Fibroblast of skin of abdomen (primary cell): ENCODE measurements at regions not wholly inside any gene's neighbourhood (a gene's known extent, or its start where the extent isn't known, plus 50 kb on each side); places are given as distances from the start of the nearest gene placed in this dataset.

Experiments
- DNase-seq: peaks from one replicate; pipeline ENCODE4 v3.0.0-alpha.2; 2013

DNA sequence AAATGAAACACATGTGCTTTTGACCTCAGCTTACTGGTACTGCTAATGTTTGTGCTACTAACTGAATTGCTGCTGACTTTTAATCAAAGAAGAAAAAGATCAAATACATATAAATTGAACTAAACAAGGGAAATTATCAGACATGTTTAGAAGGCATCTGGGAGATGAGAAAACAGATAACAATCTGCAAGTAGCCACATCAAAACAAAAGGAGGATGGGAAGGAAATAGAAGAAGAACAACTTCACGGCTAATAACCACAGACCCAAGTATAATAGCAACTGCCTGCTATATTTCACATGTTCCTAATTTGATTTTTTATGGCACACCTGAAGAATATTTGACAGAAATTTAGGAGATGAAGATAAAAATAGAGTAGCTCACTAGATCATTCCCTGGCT, 542.6 kb upstream of the SYT4 start:
- no peak for DNase-seq

DNA sequence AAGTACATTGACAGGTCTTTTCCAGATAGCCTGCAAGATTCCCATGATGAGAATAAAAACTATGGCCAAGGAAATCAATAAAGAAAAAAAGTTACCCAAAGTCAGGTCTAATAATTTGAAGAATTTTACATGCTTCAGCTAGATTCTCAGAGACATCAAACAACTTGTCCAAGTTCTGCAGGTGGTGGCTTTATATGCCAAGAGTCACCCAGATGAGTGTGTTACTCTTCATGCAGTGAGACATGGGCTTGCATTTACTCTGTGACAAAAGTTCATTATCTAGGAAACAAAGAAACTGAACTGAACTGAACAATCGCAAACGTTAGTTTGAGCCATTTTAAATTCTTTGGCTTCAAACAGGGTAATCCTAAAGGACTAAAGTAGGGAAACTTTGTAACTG, 548.5 kb upstream of the SYT4 start:
- no peak for DNase-seq

DNA sequence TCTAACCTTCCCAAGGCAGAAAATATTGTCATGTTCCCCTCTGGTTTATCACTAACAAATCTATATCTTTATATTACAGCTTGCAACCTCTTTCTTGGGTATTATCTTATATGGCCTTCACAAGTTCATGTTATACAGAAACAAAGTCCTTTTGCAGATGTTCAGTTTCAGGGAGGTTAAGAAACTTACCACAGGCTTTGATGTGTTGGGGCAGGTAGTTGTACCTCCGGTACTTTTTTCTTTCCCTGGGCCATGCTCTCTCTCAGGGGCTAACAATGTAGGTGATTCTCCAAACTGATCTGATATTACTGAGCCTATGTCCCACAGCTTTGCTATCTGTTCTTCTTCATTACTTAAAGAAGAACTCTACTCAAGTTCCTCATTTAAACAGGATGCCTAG, 548.9 kb upstream of the SYT4 start:
- no peak for DNase-seq

DNA sequence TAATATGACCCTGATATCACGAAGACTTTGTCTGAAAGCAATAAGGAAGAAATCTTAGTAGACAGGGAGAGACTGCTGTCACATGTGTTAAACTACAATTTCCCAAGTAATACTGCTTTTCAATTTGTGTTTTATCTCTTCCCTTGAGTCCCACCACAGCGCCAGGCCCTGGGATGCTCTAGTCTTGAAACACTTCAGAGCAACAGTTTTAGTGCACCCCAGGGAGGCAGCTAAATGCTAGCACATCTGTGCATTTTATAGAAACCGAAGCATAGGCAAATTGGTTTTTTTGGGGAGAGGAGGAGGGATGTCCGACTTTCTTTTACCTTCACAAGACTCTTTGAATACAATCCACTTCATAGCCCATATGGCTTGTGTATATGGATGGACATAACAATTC, 550.0 kb upstream of the SYT4 start:
- no peak for DNase-seq

DNA sequence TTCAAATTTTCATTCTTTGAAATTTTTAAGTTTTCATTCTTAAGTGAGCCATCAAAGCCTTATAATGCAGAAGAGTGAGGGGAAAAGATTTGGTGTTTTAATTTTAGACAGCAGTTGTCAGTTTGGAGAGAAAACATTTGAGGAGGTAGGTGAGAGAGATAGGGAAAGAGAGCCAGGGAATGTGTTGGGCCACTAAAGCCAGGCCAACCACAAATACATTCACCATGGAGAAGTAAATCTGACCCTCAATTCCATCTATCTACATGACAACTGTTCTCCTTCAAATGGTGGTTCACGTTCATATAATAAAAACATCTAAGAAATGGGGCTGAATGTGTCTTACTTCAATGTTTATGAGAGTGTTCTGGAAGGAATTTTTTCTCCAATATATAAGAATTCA, 553.0 kb upstream of the SYT4 start:
- DNase-seq, result no peak

DNA sequence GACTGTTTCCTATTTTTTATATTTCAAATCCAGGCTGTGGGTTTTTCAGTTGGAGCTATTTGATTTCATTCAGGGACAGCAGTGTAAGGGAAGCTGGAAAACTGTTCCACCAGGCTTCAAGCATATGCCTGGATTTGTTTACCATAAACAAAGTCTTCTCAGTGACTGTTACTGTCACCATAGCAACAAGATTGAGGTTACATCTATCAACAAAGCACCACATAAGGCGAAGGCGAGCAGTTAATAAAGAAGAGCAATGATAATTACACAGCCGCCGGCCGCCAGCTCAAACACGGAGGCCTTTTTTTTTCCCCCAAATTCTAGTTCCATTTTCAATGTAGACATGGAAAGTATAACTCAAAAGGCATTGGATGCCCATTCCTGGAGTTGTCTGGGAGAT, 553.7 kb upstream of the SYT4 start:
- no peak for DNase-seq

DNA sequence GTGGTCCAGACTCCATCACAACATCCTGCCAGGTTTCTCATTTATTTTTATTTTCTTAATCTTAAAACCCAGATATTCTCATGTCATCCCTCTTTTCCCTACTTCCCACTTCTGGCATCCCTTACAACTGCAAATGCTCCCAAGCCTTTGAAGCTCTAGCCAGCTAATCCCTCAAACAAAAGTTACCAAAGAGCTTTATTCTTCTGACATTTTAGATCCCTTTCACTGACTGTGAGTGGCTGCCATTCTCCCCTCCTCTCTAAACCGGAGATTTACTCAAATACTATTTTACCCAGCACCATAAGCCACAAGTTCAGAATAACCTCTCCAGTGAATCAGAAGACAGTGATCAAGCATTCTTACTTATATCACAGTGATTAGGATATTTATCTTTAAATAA, 569.0 kb upstream of the SYT4 start:
- DNase-seq, result no peak

DNA sequence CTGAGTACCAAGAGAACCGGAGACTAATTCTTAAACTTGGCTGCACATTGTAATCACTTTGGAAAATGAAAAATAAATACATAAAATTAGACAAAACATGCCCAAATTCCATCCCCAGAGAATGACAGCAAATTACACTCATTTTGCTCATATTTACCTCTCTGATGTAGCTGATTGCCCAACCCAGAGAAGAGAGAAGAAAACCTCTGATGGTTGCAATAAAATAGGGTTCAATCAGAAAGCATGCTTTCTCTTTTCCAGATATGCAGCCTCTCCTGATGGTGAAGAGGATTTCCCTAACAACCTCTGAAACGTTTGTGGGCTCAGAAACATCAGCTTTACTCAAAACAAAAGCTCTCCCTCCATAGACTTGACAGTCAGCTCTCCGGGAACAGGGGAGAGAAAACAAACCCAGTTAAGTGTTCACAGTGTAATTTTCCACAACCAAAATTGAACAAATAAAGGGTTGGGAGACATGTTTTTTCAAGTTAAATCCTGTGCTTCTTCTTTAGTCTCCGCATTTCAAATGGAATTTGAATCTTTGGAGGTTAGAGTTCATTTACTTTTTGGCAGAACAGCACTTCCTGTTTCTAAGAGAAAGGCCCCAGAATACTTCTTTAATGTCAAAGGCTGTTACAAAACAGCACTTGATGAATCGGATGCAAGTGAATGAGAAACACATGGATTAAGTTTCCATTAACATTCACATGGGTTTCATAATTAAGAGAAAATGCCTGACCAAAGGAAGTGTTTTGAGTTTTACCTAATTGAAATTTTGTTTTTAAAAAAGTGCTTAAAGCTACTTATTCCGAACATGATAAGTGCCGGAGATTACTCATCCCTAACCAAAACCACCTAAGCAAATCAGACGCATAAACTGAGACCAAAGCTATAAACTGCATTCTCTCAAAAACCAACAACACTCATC, 570.1 kb upstream of the SYT4 start:
- peak; percentile 72 for DNase-seq

DNA sequence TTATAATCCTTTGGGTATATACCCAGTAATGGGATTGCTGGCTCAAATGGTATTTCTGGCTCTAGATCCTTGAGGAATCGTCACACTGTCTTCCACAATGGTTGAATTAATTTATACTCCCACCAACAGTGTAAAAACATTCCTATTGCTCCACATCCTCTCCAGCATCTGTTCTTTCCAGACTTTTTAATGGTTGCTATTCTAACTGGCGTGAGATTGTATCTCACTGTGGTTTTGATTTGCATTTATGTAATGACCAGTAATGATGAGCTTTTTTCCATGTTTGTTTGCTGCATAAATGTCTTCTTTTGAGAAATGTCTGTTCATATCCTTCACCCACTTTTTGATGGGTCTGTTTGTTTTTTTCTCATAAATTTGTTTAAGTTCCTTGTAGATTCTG, 572.5 kb upstream of the SYT4 start:
- DNase-seq, result peak; percentile 36

DNA sequence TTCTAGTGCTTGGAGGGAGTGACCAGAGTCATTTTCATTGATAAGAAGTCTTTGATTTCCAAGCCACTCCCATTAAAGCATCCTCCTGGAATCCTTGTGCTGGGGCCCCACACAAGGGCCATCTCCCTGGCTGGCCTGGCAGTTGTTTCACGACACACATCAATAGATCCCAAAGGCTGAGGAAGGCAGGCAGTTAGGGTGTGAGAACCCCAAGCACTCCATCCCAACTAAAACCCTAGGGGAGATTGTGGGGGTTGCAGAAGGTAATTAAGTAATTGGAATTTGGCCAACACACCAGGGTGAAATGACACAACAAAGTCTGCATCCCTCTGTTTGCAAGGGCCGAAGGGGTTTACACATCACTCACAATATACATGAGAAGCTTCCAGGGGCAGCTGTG, 578.1 kb upstream of the SYT4 start:
- no peak for DNase-seq

DNA sequence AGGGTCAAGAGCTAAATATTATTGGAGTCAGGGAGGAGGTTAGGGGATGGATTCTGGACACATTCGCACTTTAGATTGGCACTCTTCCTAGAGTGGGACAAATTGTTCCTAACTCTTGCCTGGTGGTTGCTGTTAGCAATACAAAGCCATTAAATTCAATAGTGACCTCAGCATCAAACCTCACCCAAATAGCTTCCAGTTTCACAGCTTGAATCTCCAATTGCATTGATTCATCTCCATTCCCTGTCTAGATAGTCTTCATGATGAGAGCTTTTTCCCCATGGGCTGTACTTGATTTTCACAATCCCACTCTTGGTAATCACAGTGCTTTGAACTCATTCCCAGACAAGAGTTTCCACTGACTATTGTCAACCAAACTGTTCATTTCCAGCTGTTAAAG, 585.9 kb upstream of the SYT4 start:
- no peak for DNase-seq

DNA sequence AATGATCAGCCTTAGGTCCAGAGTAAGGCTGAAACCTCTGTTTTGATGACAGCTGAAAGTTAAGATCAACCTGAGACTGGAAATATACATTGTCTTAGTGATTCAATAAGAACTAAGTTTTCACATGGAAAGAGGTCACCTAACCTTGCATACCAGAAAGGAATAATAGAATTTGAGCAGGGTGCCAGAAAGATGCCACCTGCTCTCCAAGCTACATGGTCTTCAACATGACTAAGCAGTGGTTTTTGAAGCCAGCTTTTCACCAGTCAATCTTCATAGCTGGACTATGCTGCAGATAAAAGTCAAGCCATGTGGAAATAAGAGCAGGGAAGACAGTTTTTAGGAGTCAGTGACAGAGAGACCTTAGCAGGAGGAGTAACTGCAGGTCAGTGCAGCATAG, 589.4 kb upstream of the SYT4 start:
- no peak for DNase-seq

DNA sequence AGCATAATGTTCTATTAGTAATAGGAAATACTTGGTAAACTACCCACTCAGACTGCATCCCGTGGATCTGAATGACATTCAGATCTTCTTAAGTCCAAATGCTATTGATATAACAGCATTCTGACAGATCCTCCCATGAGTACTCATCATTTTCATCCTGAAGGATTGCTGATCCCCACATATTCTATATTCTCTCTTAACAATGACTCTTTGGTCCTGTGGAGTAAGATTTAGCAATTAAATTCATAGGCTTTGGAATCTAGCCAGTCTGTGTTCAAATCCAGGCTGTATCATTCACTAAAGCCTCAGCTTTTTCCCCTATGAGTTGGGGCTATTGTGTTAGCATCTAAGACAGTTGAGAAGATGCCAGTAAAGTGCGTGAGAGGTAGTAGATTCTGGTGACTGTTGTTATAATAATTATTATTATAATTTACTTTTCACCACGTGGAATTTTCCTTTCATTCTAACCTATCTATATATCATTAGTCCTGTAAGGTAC, 591.3 kb upstream of the SYT4 start:
- DNase-seq, result no peak

DNA sequence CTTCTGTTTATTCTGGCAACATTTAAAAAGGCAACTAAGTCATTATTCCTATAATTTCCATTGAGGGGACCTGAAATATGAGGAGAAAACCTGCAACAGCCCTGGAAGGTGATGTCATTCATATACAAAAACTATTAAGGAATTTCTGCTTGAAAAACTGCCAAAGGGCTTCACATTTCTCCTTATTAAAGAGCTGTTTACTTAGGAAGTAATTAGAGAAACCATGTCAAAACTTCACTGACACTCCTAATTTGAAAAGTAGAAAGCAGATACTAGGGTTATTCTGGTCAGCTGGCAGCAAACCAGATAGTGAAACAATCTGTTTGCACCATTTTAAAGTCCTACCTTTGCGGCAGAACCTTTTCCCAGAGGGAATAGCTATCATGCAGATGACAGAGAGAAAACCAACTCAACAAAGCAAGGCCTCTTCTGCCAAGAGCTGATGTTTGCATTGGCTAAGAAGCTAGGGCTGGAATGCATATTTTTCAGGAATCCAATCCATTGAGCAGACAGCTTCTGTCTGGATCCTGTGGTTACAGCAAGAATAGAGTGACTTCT, 592.2 kb upstream of the SYT4 start:
- DNase-seq, result peak; percentile 86

DNA sequence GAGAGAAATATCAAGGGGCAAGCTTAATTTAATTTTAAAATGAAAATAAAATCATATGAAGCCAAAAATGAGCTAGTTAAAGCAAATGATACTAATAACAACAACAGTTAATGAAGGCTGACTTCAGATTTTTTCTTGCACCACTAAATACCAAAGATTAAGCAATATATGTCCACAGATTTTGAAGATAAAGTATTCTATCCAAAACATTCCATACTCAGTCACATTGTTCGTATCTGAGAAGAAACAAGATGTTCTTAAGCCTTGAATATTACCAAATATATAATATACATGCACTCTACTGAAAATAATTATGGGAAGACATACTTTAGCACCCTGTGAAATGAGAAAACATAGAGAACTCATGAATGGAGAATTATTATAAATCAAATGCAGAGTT, 593.3 kb upstream of the SYT4 start:
- DNase-seq, result no peak

DNA sequence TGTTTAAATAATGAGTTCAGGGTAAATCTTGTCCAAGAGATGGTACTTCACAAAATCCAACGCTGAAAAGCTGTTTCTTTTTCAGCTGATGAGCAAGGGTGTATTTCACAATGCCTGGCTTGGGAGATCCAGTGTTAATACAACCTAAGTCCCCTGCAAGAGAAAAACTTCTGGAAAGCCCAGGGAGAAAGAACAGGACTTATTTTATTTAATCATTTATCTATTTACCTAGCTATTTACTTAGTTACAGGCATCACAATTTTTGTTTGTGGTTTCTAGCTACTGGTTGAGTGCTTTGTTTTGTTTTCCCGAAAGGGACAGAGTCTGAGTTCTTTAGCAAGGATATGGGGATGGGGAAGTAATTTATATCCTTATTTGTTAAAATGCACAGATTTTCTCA, 598.2 kb upstream of the SYT4 start:
- DNase-seq, result no peak

DNA sequence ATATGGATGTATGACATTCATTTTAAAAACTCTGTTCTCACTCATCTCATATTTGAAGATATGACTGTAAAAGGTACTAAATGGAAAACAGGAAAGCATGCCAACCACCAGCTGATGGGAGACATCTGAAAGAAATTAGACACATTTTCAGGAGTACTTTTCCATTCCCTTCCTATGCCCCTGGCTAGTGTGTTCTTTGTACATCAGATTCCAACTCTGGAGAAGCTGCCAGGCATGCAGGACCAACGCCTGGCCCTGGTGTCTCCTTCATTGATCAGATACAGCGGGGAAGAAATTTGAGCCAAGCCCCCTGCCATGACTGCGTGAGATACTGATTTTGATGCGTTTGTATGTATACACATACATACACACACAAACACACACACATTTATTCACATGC, 599.0 kb upstream of the SYT4 start:
- no peak for DNase-seq

DNA sequence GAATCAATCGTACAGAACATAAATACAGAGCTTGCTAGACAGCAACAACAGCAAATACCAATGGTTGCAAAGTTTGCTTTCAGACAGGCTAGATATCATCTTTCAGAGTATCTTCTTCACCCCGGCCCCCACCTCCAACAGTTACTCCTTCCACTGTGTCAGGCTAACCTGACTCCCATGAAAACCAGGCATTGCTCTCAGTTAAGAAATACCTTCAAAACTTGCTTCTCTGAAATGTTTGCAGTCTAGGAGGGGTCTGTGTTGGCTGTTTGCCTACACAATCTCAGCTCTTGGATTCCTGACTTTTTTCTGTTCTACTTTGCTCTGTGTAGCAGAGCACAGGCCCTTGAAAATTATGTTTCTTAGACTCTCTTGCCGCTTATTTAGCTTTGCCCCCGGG, 599.5 kb upstream of the SYT4 start:
- DNase-seq, result no peak

DNA sequence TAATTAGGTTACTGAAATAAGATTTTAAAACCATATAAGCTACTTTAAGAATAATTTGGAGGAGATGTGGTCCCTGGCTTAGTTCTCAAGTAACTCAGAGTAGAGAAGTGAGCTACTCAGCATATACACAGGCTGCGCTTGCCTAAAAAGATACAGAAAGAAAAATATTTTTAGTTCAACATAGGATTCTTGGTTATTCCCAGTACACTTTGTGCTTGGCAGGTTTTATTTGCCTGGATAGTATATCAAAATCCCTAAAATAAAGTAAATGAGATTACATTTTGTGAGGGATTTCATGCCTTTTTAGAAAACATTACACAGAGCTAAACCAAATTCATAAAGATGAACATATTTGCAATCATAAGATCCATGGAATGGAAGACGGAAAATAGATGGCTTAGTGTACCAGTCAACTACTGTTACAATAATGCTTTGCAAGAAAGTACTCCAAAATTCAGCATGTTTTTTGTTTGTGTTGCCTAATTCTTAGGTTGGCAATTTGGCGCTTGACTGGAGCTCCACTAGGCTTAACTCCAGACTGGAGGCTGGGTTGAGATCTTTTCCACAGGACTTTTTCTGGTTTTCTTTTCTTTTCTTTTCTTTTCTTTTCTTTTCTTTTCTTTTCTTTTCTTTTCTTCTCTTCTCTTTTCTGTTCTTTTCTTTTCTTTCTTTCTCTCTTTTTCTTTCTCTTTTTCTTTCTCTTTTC, 600.5 kb upstream of the SYT4 start:
- DNase-seq, result no peak

DNA sequence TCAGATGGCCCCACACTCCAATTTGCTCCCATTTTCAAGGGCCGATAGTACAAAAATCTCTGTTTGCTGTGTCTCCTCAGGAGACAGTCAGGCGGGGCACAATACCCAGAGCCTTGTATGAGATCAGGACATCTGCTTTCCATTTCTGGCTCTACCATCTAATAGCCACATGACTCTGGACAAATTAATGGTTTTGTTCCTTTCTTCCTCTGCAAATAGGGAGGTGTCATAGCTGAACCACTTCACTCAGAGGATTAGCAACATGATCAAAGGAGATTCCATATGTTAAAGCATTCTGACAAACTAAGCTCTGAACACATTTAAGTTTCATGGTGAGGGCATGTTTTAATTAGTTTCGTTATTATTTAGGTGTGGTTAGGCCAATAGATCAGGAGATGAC, 602.1 kb upstream of the SYT4 start:
- DNase-seq, result peak; percentile 65

DNA sequence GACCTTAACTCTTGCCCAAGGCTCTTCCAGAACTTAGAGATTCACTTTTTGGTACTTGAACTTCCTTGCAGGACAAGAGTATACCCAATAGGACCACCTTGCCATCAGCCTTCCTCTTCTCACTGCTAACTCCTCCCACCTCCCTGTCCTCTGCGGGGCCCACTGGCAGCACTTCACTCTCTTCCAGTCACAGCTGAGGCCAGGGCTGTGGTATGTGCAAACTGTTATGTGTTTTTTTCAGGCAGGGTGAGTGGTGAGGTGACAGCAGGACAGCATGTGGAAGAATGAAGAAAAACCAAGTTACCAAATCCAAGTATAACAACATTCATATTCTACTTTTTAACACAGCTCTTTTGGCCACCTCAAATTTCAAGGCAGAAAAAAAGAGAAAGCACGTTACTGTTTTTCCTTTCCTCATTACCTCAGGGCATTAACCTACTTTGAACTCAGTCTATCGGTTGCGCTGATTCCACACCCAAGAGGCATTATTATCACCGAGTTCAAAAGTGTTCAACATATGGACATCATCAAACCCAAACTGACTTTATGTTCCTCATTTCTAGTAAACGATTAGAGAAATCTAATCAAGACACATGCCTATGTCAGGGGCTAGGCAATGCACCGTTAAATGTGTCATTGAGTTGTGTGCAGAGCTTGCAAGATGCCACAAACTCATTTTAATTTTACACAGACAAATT, 605.2 kb upstream of the SYT4 start:
- peak; percentile 47 for DNase-seq

DNA sequence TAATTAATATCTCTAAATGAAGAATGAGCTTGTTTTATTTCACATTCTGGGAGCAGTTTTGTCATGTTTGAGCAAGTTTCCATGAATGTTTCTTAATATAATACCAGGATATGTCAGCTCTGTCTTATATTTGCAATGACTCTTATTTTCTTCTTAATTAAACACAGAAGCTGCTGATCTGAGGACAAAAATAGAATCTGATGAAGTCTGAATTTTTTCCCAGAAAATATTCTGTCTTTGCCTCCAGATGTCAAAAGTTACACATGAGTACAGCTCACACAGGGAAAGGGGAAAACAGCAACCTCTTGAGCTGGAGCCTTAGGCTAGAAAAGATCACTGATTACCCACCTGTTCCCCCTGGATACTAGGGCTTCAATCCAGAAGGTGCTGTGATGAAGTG, 606.6 kb upstream of the SYT4 start:
- no peak for DNase-seq

DNA sequence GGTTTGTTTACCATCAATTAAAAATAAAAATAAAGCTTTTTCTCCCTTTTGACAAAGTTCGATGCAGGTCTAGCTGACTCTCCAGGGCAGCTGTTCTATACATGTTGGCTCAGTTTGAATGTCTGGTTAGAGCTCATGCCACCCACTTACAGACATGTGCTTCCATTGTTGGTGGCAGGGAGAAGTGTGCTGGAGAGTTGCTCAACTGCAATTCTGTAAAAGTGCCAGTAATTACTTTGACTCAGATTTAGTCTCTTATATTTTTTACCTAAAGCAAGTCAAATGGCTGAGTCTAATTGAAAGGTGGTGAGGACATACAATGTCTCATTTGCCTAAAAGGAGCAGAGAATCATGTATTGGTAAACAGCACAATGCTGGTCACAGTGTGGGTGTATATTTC, 609.1 kb upstream of the SYT4 start:
- no peak for DNase-seq
